ENCODE measurements at regions not wholly inside any gene's neighbourhood (a gene's known extent, or its start where the extent isn't known, plus 50 kb on each side); places are given as distances from the start of the nearest gene placed in this dataset.

DNA sequence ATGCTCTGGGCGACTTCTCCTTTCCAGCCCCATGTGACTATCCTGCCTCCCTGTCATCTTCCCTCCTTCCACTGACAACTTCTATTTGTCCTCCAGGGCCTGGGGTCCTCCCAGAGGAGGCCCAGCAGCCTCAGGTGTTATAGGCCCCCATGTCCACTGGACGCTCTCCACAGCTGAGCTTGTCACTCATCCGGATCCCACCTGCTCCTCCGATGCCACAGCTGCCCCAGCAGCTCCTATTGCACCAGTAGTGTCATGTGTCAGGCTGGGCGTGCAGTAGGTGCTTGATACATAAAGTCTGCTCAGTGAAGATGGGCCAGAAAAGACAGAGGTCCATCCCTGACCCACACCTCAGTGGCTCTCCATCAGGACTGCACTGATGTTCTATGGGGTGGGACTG is 305.7 kb upstream of the MYT1L start:
- H3K4me1 ChIP-seq = no peaks in the 10 kb centered on the region

DNA sequence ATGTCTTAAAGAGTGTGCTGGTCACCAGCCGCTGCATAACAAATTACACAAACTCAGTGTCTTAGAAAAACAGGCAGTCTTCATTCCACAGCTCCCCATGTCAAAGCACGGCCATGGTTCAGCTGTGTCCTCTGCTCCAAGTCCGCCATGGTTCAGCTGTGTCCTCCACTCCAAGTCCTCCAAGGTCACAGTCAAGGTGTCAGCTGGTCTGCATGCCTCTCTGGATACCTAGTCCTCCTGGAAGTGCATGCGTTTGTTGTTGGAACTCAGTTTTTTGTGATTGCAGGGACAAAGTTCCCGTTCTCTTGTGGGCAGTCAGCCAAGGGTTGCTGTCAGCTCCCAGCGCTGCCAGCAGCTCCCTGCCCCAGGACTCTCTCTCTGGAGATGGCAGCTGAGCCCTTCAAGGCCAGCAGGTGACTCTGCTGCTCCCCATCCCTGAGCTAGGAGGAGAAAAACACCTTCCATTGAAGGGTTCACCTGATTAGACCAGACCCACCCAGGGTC is 304.0 kb upstream of the MYT1L start:
- H3K27ac Mint-ChIP-seq (ENCODE audit: unreplicated experiment) = no peak overlapping the region
- no peaks in the 10 kb centered on the region for H3K36me3 ChIP-seq (ENCODE audit: control insufficient read depth, insufficient read depth, low read length)
- CTCF ChIA-PET = no interaction called here

More for the DNA sequence above, 305.7 kb upstream of the MYT1L start:
- Mint-ChIP-seq H3K9me3 (ENCODE audit: unreplicated experiment) (peaks cover 4% of the 10 kb centered on the region), H3K27ac (ENCODE audit: unreplicated experiment) (no peak overlapping the region), H3K27me3 (ENCODE audit: insufficient read depth, unreplicated experiment) (peaks cover 19% of the 10 kb centered on the region), H3K36me3 (ENCODE audit: insufficient read depth, unreplicated experiment) (no peaks in the 10 kb centered on the region), H3K4me1 (ENCODE audit: low read depth, unreplicated experiment) (no peaks in the 10 kb centered on the region), H3K4me3 (ENCODE audit: unreplicated experiment) (no peak overlapping the region)
- ChIA-PET POLR2A (no interaction called here), CTCF (no interaction called here)
- BruUV-seq (replicated peaks) = no TSS peak
- Histone ChIP-seq H3K4me3 (ENCODE audit: low read depth, low read length) (no peak overlapping the region), H3K27me3 (replicated peaks; ENCODE audit: control insufficient read depth, insufficient read depth, low read length) (no peaks in the 10 kb centered on the region; the same call in none of the 2 replicates), H3K36me3 (ENCODE audit: control insufficient read depth, insufficient read depth, low read length) (no peaks in the 10 kb centered on the region), H3K9me3 (no peaks in the 10 kb centered on the region)
- DNase-seq = no peak
- intact Hi-C loops (cut with micrococcal nuclease; ENCODE audit: unreplicated experiment) = no loop called here
- TF ChIP-seq, protein P1, sequence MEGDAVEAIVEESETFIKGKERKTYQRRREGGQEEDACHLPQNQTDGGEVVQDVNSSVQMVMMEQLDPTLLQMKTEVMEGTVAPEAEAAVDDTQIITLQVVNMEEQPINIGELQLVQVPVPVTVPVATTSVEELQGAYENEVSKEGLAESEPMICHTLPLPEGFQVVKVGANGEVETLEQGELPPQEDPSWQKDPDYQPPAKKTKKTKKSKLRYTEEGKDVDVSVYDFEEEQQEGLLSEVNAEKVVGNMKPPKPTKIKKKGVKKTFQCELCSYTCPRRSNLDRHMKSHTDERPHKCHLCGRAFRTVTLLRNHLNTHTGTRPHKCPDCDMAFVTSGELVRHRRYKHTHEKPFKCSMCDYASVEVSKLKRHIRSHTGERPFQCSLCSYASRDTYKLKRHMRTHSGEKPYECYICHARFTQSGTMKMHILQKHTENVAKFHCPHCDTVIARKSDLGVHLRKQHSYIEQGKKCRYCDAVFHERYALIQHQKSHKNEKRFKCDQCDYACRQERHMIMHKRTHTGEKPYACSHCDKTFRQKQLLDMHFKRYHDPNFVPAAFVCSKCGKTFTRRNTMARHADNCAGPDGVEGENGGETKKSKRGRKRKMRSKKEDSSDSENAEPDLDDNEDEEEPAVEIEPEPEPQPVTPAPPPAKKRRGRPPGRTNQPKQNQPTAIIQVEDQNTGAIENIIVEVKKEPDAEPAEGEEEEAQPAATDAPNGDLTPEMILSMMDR (IDR thresholded peaks at IDR 0.05; ENCODE audit: insufficient read depth in 1 of 2, low read depth in 1 of 2, low read length in 1 of 2, severe bottlenecking in 1 of 2, unreplicated experiment in 1 of 2) = no peak

DNA sequence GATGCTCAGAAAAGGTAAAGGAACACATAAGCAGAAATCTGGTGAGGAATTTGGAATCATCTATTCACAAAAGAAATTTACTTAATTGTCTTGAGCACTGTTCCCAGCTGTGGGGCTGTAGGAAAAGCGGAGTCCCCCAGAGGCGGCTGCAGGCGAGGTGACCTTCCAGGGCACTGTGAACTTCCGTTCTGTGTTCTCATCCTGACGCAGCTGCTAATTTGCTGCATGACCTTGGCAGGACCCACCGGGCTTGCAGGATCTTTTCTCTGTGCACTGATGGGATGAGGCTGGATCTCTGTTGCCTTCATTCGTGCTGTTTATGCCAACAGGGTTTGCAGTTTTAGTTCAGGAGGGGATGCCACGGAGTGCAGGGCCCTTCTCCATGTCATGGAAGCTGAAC is 301.9 kb upstream of the MYT1L start:
- POLR2A ChIA-PET = no interaction called here
- H3K4me3 ChIP-seq (ENCODE audit: low read depth, low read length) = no peak overlapping the region
- H3K9me3 ChIP-seq = no peaks in the 10 kb centered on the region
- DNase-seq = no peak
- Mint-ChIP-seq H3K4me3 (ENCODE audit: unreplicated experiment) (no peak overlapping the region), H3K27ac (ENCODE audit: unreplicated experiment) (no peak overlapping the region), H3K4me1 (ENCODE audit: low read depth, unreplicated experiment) (no peaks in the 10 kb centered on the region), H3K36me3 (ENCODE audit: insufficient read depth, unreplicated experiment) (no peaks in the 10 kb centered on the region), H3K27me3 (ENCODE audit: insufficient read depth, unreplicated experiment) (peaks cover 15% of the 10 kb centered on the region), H3K9me3 (ENCODE audit: unreplicated experiment) (peaks cover 14% of the 10 kb centered on the region)
- H3K4me1 ChIP-seq = no peaks in the 10 kb centered on the region
- no peaks in the 10 kb centered on the region for H3K27me3 ChIP-seq (replicated peaks; ENCODE audit: control insufficient read depth, insufficient read depth, low read length)
- CTCF ChIA-PET = no interaction called here
- TF ChIP-seq, protein P1 (IDR thresholded peaks at IDR 0.05; ENCODE audit: insufficient read depth in 1 of 2, low read depth in 1 of 2, low read length in 1 of 2, severe bottlenecking in 1 of 2, unreplicated experiment in 1 of 2) = no peak
- BruUV-seq (replicated peaks) = no TSS peak
- no peaks in the 10 kb centered on the region for H3K36me3 ChIP-seq (ENCODE audit: control insufficient read depth, insufficient read depth, low read length)
- intact Hi-C loops (cut with micrococcal nuclease; ENCODE audit: unreplicated experiment) = no loop called here

More for the DNA sequence above, 304.0 kb upstream of the MYT1L start:
- intact Hi-C loops (cut with micrococcal nuclease; ENCODE audit: unreplicated experiment) = no loop called here
- Histone ChIP-seq H3K27me3 (replicated peaks; ENCODE audit: control insufficient read depth, insufficient read depth, low read length) (no peaks in the 10 kb centered on the region; the same call in none of the 2 replicates), H3K4me1 (no peaks in the 10 kb centered on the region), H3K4me3 (ENCODE audit: low read depth, low read length) (no peak overlapping the region), H3K9me3 (no peaks in the 10 kb centered on the region)
- Mint-ChIP-seq H3K4me3 (ENCODE audit: unreplicated experiment) (no peak overlapping the region), H3K4me1 (ENCODE audit: low read depth, unreplicated experiment) (no peaks in the 10 kb centered on the region), H3K36me3 (ENCODE audit: insufficient read depth, unreplicated experiment) (no peaks in the 10 kb centered on the region), H3K27me3 (ENCODE audit: insufficient read depth, unreplicated experiment) (peaks cover 17% of the 10 kb centered on the region), H3K9me3 (ENCODE audit: unreplicated experiment) (peaks cover 14% of the 10 kb centered on the region)
- DNase-seq = no peak
- TF ChIP-seq, protein P1 (IDR thresholded peaks at IDR 0.05; ENCODE audit: insufficient read depth in 1 of 2, low read depth in 1 of 2, low read length in 1 of 2, severe bottlenecking in 1 of 2, unreplicated experiment in 1 of 2) = no peak
- BruUV-seq (replicated peaks) = no TSS peak
- POLR2A ChIA-PET = no interaction called here

All from Caco-2 (cell line).